A549 (cell line): ENCODE measurements at regions not wholly inside any gene's neighbourhood (a gene's known extent, or its start where the extent isn't known, plus 50 kb on each side); places are given as distances from the start of the nearest gene placed in this dataset.
"Not testable (repeated sequence)": the region's sequence is repeated elsewhere in the genome, so short reads cannot be mapped to it uniquely, and the experiment has no call there.

Experiments used
- BHLHE40 ChIP-seq: IDR thresholded peaks from 2 replicates; pipeline ENCODE4 v1.6.1; 2012; ENCODE audit warnings: low read depth, low read length, inconsistent platforms
- CEBPB ChIP-seq, 2 experiments: fragments of >200 bp in 1 of 2; sonication (Bioruptor Twin) in 1 of 2; formaldehyde crosslinking in 1 of 2; IDR thresholded peaks; 2 replicates each; pipeline ENCODE4 v1.6.1; 2012 to 2016
- CHD2 ChIP-seq: fragments of 150-350 bp; IDR thresholded peaks from 2 replicates; pipeline ENCODE4 v1.6.1; 2014; ENCODE audit warnings: low read length; ENCODE audit not compliant: partially characterized antibody
- ELK1 ChIP-seq: fragments of 150-350 bp; IDR thresholded peaks from 2 replicates; pipeline ENCODE4 v1.6.1; 2014; ENCODE audit warnings: low read depth, mild to moderate bottlenecking, low read length
- HDAC2 ChIP-seq: fragments of 200-600 bp; sonication (generic); IDR thresholded peaks from 2 replicates; pipeline ENCODE4 v1.6.1; 2016
- JUNB ChIP-seq: fragments of >200 bp; sonication (Bioruptor Twin); formaldehyde crosslinking; IDR thresholded peaks from 2 replicates; pipeline ENCODE4 v1.6.1; 2016
- MAZ ChIP-seq: fragments of 150-350 bp; IDR thresholded peaks from 2 replicates; pipeline ENCODE4 v1.6.1; 2014; ENCODE audit warnings: antibody characterized with exemption, low read depth, low read length, borderline replicate concordance
- MYC ChIP-seq: IDR thresholded peaks from 2 replicates; pipeline ENCODE4 v1.6.1; 2012; ENCODE audit warnings: mild to moderate bottlenecking, inconsistent platforms, low read length, improper control_type of control experiment, borderline replicate concordance
- NR3C1 ChIP-seq: fragments of >200 bp; sonication (Bioruptor Twin); formaldehyde crosslinking; IDR thresholded peaks from 3 replicates; pipeline ENCODE4 v1.6.1; 2017
- POLR2A ChIP-seq: IDR thresholded peaks from 2 replicates; pipeline ENCODE4 v1.6.1; 2012; ENCODE audit warnings: mild to moderate bottlenecking, low read length
- RAD21 ChIP-seq, 2 experiments: fragments of >200 bp in 1 of 2; sonication (Bioruptor Twin) in 1 of 2; formaldehyde crosslinking in 1 of 2; IDR thresholded peaks in 1 of 2; conservative IDR thresholded peaks in 1 of 2; 2 replicates in 1 of 2; 3 replicates in 1 of 2; pipeline ENCODE4 v1.6.1; 2012 to 2018; ENCODE audit warnings: inconsistent platforms in 1 of 2
- SMC3 ChIP-seq: fragments of >200 bp; sonication (Bioruptor Twin); formaldehyde crosslinking; IDR thresholded peaks from 3 replicates; pipeline ENCODE4 v1.6.1; 2018; ENCODE audit warnings: inconsistent platforms
- USF2 ChIP-seq: fragments of 450-650 bp; IDR thresholded peaks from 2 replicates; pipeline ENCODE4 v1.6.1; 2014; ENCODE audit warnings: antibody characterized with exemption
- TF ChIP-seq, protein P1 (sequence below): fragments of >200 bp; sonication (Bioruptor Twin); formaldehyde crosslinking; IDR thresholded peaks from 3 replicates; pipeline ENCODE4 v1.5.1; 2016

GRCh38 chr4:4084171-4084570, 142.6 kb downstream of the OTOP1 start:
- TF ChIP-seq RAD21 (conservative IDR thresholded peaks at IDR 0.05 in 1 of 2, IDR thresholded peaks at IDR 0.05 in 1 of 2); POLR2A; ELK1; JUNB; SMC3; HDAC2; BHLHE40; CHD2; CEBPB (IDR thresholded peaks at IDR 0.05); NR3C1; USF2; MAZ; MYC: not testable (repeated sequence)
- TF ChIP-seq, protein P1, sequence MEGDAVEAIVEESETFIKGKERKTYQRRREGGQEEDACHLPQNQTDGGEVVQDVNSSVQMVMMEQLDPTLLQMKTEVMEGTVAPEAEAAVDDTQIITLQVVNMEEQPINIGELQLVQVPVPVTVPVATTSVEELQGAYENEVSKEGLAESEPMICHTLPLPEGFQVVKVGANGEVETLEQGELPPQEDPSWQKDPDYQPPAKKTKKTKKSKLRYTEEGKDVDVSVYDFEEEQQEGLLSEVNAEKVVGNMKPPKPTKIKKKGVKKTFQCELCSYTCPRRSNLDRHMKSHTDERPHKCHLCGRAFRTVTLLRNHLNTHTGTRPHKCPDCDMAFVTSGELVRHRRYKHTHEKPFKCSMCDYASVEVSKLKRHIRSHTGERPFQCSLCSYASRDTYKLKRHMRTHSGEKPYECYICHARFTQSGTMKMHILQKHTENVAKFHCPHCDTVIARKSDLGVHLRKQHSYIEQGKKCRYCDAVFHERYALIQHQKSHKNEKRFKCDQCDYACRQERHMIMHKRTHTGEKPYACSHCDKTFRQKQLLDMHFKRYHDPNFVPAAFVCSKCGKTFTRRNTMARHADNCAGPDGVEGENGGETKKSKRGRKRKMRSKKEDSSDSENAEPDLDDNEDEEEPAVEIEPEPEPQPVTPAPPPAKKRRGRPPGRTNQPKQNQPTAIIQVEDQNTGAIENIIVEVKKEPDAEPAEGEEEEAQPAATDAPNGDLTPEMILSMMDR, result not testable (repeated sequence)
